GM23248 (cell line): ENCODE measurements at regions not wholly inside any gene's neighbourhood (a gene's known extent, or its start where the extent isn't known, plus 50 kb on each side); places are given as distances from the start of the nearest gene placed in this dataset.

Experiments used
- DNase-seq: peaks from one replicate; pipeline ENCODE4 v3.0.0-alpha.2; 2015
- H2AFZ ChIP-seq: fragments of 200-600 bp; sonication (generic); 2 replicates; pipeline ENCODE4 v1.6.1; 2016; ENCODE audit warnings: antibody characterized with exemption
- H3F3A ChIP-seq: fragments of 200-600 bp; sonication (generic); 2 replicates; pipeline ENCODE4 v1.6.1; 2016; ENCODE audit warnings: mild to moderate bottlenecking, antibody characterized with exemption, mixed run types; ENCODE audit not compliant: insufficient read depth
- H3K27ac ChIP-seq: fragments of 200-600 bp; sonication (generic); 2 replicates; pipeline ENCODE4 v1.5.1; 2016; ENCODE audit warnings: mild to moderate bottlenecking
- H3K27me3 ChIP-seq: fragments of 200-600 bp; sonication (generic); replicated peaks from 2 replicates; pipeline ENCODE4 v1.6.1; 2016; ENCODE audit warnings: mild to moderate bottlenecking; ENCODE audit not compliant: insufficient read depth
- H3K36me3 ChIP-seq: fragments of 200-600 bp; sonication (generic); 2 replicates; pipeline ENCODE4 v1.6.1; 2016; ENCODE audit warnings: low read depth, mild to moderate bottlenecking
- H3K4me1 ChIP-seq: fragments of 200-600 bp; sonication (generic); 2 replicates; pipeline ENCODE4 v1.6.1; 2016; ENCODE audit warnings: mild to moderate bottlenecking; ENCODE audit not compliant: insufficient read depth
- H3K4me2 ChIP-seq: fragments of 200-600 bp; sonication (generic); one replicate; pipeline ENCODE4 v1.6.1; 2016; ENCODE audit warnings: mild to moderate bottlenecking; ENCODE audit not compliant: unreplicated experiment
- H3K4me3 ChIP-seq: fragments of 200-600 bp; sonication (generic); 2 replicates; pipeline ENCODE4 v1.5.1; 2016; ENCODE audit warnings: mild to moderate bottlenecking
- H3K79me2 ChIP-seq: fragments of 200-600 bp; sonication (generic); 2 replicates; pipeline ENCODE4 v1.6.1; 2016; ENCODE audit warnings: mild to moderate bottlenecking; ENCODE audit not compliant: insufficient read depth
- H3K9ac ChIP-seq: fragments of 200-600 bp; sonication (generic); 2 replicates; pipeline ENCODE4 v1.6.1; 2016; ENCODE audit warnings: mild to moderate bottlenecking
- H3K9me2 ChIP-seq: fragments of 200-600 bp; sonication (generic); 2 replicates; pipeline ENCODE4 v1.6.1; 2016; ENCODE audit warnings: mixed run types, mild to moderate bottlenecking, moderate library complexity; ENCODE audit not compliant: insufficient read depth
- H3K9me3 ChIP-seq: fragments of 200-600 bp; sonication (generic); one replicate; pipeline ENCODE4 v1.6.1; 2017; ENCODE audit warnings: low read depth
- H4K20me1 ChIP-seq: fragments of 200-600 bp; sonication (generic); 2 replicates; pipeline ENCODE4 v1.6.0; 2016; ENCODE audit not compliant: insufficient read depth
- EZH2 ChIP-seq: fragments of 200-600 bp; sonication (generic); IDR thresholded peaks from 2 replicates; pipeline ENCODE4 v1.6.1; 2018; ENCODE audit warnings: antibody characterized with exemption, mild to moderate bottlenecking; ENCODE audit not compliant: insufficient read depth, poor library complexity, severe bottlenecking
- EZH2phosphoT487 ChIP-seq: fragments of 200-600 bp; sonication (generic); IDR thresholded peaks from 2 replicates; pipeline ENCODE4 v1.6.1; 2018; ENCODE audit warnings: antibody characterized with exemption, moderate library complexity, mild to moderate bottlenecking, low read depth; ENCODE audit not compliant: insufficient read depth
- WGBS, 2 experiments: methylation state at CpG; one replicate each; pipeline ENCODE4 v1.1.6; 2015 to 2017; ENCODE audit warnings: low lambda C conversion rate in 2 of 2, low coverage in 1 of 2; ENCODE audit errors: missing lambda C conversion rate in 2 of 2; 5-methylcytosine and 5-hydroxymethylcytosine counted together
- in situ Hi-C: fragments of 300-500 bp; cut with MboI; formaldehyde crosslinking; loops from 2 replicates; pipeline ENCODE4 v1.15.0; 2020

GRCh38 chr4:112731715-112732114 is 94.8 kb downstream of the LARP7 start:
- Histone ChIP-seq H3K9me2 (no peaks in the 10 kb centered on the region), H4K20me1 (no peaks in the 10 kb centered on the region)
- in situ Hi-C loops, result no loop called here

GRCh38 chr4:112732142-112732541 is 95.2 kb downstream of the LARP7 start:
- Histone ChIP-seq H3K79me2 (no peaks in the 10 kb centered on the region), H3K9me2 (no peaks in the 10 kb centered on the region), H3K4me1 (no peaks in the 10 kb centered on the region), H3K9ac (no peak overlapping the region), H3K27ac (no peak overlapping the region), H3K36me3 (no peaks in the 10 kb centered on the region), H3K4me3 (no peak overlapping the region), H4K20me1 (no peaks in the 10 kb centered on the region), H3K4me2 (no peak overlapping the region), H2AFZ (no peak overlapping the region), H3K27me3 (no peaks in the 10 kb centered on the region), H3K9me3 (no peaks in the 10 kb centered on the region), H3F3A (no peaks in the 10 kb centered on the region)
- DNase-seq, result no peak
- no peak for TF ChIP-seq EZH2
- no peak for TF ChIP-seq EZH2phosphoT487
- in situ Hi-C loops, result no loop called here
- 60 to 81% methylated on average over 2 of the region's 2 CpGs for WGBS, 2 experiments

More at GRCh38 chr4:112731715-112732114, 94.8 kb downstream of the LARP7 start:
- no peak overlapping the region for H3K4me3 ChIP-seq
- DNase-seq, result no peak
- WGBS, 2 experiments, result 96 to 100% methylated on average over 2 of the region's 2 CpGs
- H3K27me3 ChIP-seq, result no peaks in the 10 kb centered on the region
- TF ChIP-seq EZH2phosphoT487, result no peak
- no peak for TF ChIP-seq EZH2
- no peaks in the 10 kb centered on the region for H3K4me1 ChIP-seq
- no peak overlapping the region for H2AFZ ChIP-seq
- no peak overlapping the region for H3K4me2 ChIP-seq
- no peaks in the 10 kb centered on the region for H3K79me2 ChIP-seq
- no peak overlapping the region for H3K9ac ChIP-seq
- no peak overlapping the region for H3K27ac ChIP-seq
- H3F3A ChIP-seq, result no peaks in the 10 kb centered on the region
- no peaks in the 10 kb centered on the region for H3K36me3 ChIP-seq
- H3K9me3 ChIP-seq, result no peaks in the 10 kb centered on the region

GRCh38 chr4:112735474-112735951 is 98.6 kb downstream of the LARP7 start:
- Histone ChIP-seq H2AFZ (no peak overlapping the region), H3K4me2 (no peak overlapping the region)
- no peak for TF ChIP-seq EZH2
- TF ChIP-seq EZH2phosphoT487, result no peak

DNA sequence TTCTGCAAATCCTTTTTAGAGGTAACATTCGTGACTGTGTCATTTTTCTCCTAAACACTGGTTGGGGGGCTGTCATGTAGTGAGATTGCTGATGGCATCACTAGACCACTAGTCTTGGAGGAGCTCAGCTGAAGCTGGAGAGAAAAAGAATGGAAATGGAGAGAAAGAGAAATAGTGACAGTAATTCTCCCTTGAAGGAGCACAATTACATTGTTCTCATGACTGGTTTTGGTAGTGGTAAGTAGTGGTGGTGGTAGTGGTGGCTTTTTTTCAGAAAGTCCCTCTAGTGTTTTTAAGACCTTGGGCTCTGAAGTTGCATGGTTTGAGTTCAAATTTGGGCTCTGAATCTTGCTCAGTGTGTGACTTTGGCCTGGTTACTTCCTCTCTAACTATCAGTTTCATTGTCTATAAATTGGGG is 99.8 kb downstream of the LARP7 start:
- Histone ChIP-seq H3K36me3 (no peaks in the 10 kb centered on the region), H3K4me3 (no peak overlapping the region), H2AFZ (no peak overlapping the region), H3K27me3 (no peaks in the 10 kb centered on the region), H3K4me1 (no peaks in the 10 kb centered on the region), H3K27ac (no peak overlapping the region), H3K9ac (no peak overlapping the region), H3K79me2 (no peaks in the 10 kb centered on the region), H3K9me3 (no peaks in the 10 kb centered on the region), H3F3A (no peaks in the 10 kb centered on the region), H4K20me1 (no peaks in the 10 kb centered on the region), H3K4me2 (no peak overlapping the region), H3K9me2 (no peaks in the 10 kb centered on the region)
- TF ChIP-seq EZH2 (no peak), EZH2phosphoT487 (no peak)
- no peak for DNase-seq
- in situ Hi-C loops, result no loop called here
- WGBS, 2 experiments, result 24 to 29% methylated on average over 1 of the region's 1 CpG

More at GRCh38 chr4:112735474-112735951, 98.6 kb downstream of the LARP7 start:
- no peak for DNase-seq
- Histone ChIP-seq H3K27ac (no peak overlapping the region), H4K20me1 (no peaks in the 10 kb centered on the region), H3K27me3 (no peaks in the 10 kb centered on the region), H3K36me3 (no peaks in the 10 kb centered on the region), H3K9ac (no peak overlapping the region), H3K79me2 (no peaks in the 10 kb centered on the region), H3K4me1 (no peaks in the 10 kb centered on the region), H3K9me2 (no peaks in the 10 kb centered on the region), H3K4me3 (no peak overlapping the region), H3K9me3 (no peaks in the 10 kb centered on the region), H3F3A (no peaks in the 10 kb centered on the region)
- in situ Hi-C loops, result no loop called here

- in situ Hi-C loops, result no loop called here
- Histone ChIP-seq H3K9ac (no peak overlapping the region), H3K36me3 (no peaks in the 10 kb centered on the region), H3K27ac (no peak overlapping the region), H3K9me3 (no peaks in the 10 kb centered on the region), H3K9me2 (no peaks in the 10 kb centered on the region), H3K4me2 (no peak overlapping the region), H3K27me3 (no peaks in the 10 kb centered on the region), H3K4me1 (no peaks in the 10 kb centered on the region), H4K20me1 (no peaks in the 10 kb centered on the region), H3F3A (no peaks in the 10 kb centered on the region), H3K79me2 (no peaks in the 10 kb centered on the region), H3K4me3 (no peak overlapping the region), H2AFZ (no peak overlapping the region)
- TF ChIP-seq EZH2, result no peak
- no peak for TF ChIP-seq EZH2phosphoT487
- 84 to 85% methylated on average over 7 to 8 of the region's 8 CpGs for WGBS, 2 experiments
- DNase-seq, result no peak
These were observed 102.5 kb downstream of the LARP7 start for GRCh38 chr4:112739442-112739841.
